KG1 (cell line): ENCODE measurements at regions not wholly inside any gene's neighbourhood (a gene's known extent, or its start where the extent isn't known, plus 50 kb on each side); places are given as distances from the start of the nearest gene placed in this dataset.

Experiments
- DNase-seq: peaks from one replicate; lab custom pipeline; 2025; lab: John Stamatoyannopoulos, UW

GRCh38 chr4:26071688-26072087 is 157.7 kb downstream of the SMIM20 start:
- DNase-seq, result no peak

- DNase-seq, result no peak
These were observed 160.0 kb downstream of the SMIM20 start for GRCh38 chr4:26073886-26074560.

- peak; percentile 25 for DNase-seq
These were observed 160.9 kb downstream of the SMIM20 start for GRCh38 chr4:26074712-26075430.

- no peak for DNase-seq
These were observed 161.6 kb downstream of the SMIM20 start for GRCh38 chr4:26075583-26075982.

- DNase-seq, result peak; percentile 18
These were observed 162.1 kb downstream of the SMIM20 start for GRCh38 chr4:26076000-26076587.

GRCh38 chr4:26076896-26077295 is 162.9 kb downstream of the SMIM20 start:
- DNase-seq, result no peak

- DNase-seq, result no peak
These were observed 163.7 kb downstream of the SMIM20 start for GRCh38 chr4:26077756-26078155.

- DNase-seq, result no peak
These were observed 167.0 kb downstream of the SMIM20 start for GRCh38 chr4:26080870-26081628.

GRCh38 chr4:26081795-26082498 is 167.9 kb downstream of the SMIM20 start:
- DNase-seq, result peak; percentile 35

GRCh38 chr4:26082565-26082964 is 168.5 kb downstream of the SMIM20 start:
- DNase-seq, result no peak

GRCh38 chr4:26083987-26084386 is 170.0 kb downstream of the SMIM20 start:
- DNase-seq, result no peak

- DNase-seq, result no peak
These were observed 170.4 kb downstream of the SMIM20 start for GRCh38 chr4:26084414-26084813.

- DNase-seq, result no peak
These were observed 171.5 kb downstream of the SMIM20 start for GRCh38 chr4:26085551-26085950.

- no peak for DNase-seq
These were observed 172.8 kb downstream of the SMIM20 start for GRCh38 chr4:26086621-26087441.

- DNase-seq, result no peak
These were observed 174.5 kb downstream of the SMIM20 start for GRCh38 chr4:26088433-26088928.

GRCh38 chr4:26093551-26093950 is 179.5 kb downstream of the SMIM20 start:
- DNase-seq, result no peak

GRCh38 chr4:26094076-26094475 is 180.1 kb downstream of the SMIM20 start:
- DNase-seq, result no peak

GRCh38 chr4:26094911-26095310 is 180.9 kb downstream of the SMIM20 start:
- no peak for DNase-seq

GRCh38 chr4:26099967-26100366 is 185.9 kb downstream of the SMIM20 start:
- DNase-seq, result no peak

- no peak for DNase-seq
These were observed 187.0 kb downstream of the SMIM20 start for GRCh38 chr4:26101011-26101410.
